H1 (cell line): ENCODE measurements at regions not wholly inside any gene's neighbourhood (a gene's known extent, or its start where the extent isn't known, plus 50 kb on each side); places are given as distances from the start of the nearest gene placed in this dataset.

ENCODE experiments used
- CTCF ChIA-PET: fragments of 300-600 bp; sonication (Branson Sonifier 250); formaldehyde crosslinking; loops from one replicate; lab custom pipeline; 2021; ENCODE audit not compliant: partially characterized antibody; lab: Charles Lee
- POLR2A ChIA-PET: fragments of 300-600 bp; sonication (Branson Sonifier 250); formaldehyde crosslinking; loops from one replicate; lab custom pipeline; 2021; ENCODE audit warnings: inconsistent platforms; ENCODE audit not compliant: partially characterized antibody; lab: Charles Lee
- DNase-seq, 2 experiments: peaks; one replicate each; pipeline versions ENCODE4 v3.0.0 to v3.0.0-alpha.2; 2010 to 2022; ENCODE audit warnings: low spot score in 2 of 2, low read depth in 1 of 2, mixed read lengths in 1 of 2
- FAIRE-seq: peaks from 2 replicates; lab custom pipeline; 2011; peaks lifted over from hg19 to GRCh38; lab: Jason Lieb, UNC
- H2AFZ ChIP-seq: 2 replicates; pipeline ENCODE4 v1.8.1; 2012; ENCODE audit warnings: low read length, inconsistent platforms
- H2AK5ac ChIP-seq: 2 replicates; pipeline ENCODE4 v1.6.1; 2013; ENCODE audit warnings: low read depth, low read length
- H2BK120ac ChIP-seq: replicated peaks from 2 replicates; pipeline ENCODE3; 2013; ENCODE audit warnings: low read depth, low read length, inconsistent platforms
- H2BK12ac ChIP-seq: 2 replicates; pipeline ENCODE4 v1.6.1; 2013; ENCODE audit warnings: low read depth, low read length
- H2BK15ac ChIP-seq: 2 replicates; pipeline ENCODE4 v1.6.1; 2013; ENCODE audit warnings: low read length
- H2BK20ac ChIP-seq: 2 replicates; pipeline ENCODE4 v1.6.1; 2013; ENCODE audit warnings: low read length
- H2BK5ac ChIP-seq: 2 replicates; pipeline ENCODE4 v1.6.1; 2013; ENCODE audit warnings: low read depth, low read length
- H3K14ac ChIP-seq: 2 replicates; pipeline ENCODE4 v1.6.1; 2013; ENCODE audit warnings: inconsistent platforms; ENCODE audit not compliant: insufficient read length
- H3K18ac ChIP-seq: 2 replicates; pipeline ENCODE4 v1.6.1; 2013; ENCODE audit warnings: low read length; ENCODE audit errors: extremely low read depth
- H3K23ac ChIP-seq: 2 replicates; pipeline ENCODE4 v1.6.1; 2013; ENCODE audit warnings: inconsistent platforms; ENCODE audit not compliant: insufficient read length
- H3K23me2 ChIP-seq: 2 replicates; pipeline ENCODE4 v1.6.1; 2013; ENCODE audit warnings: low read depth, low read length
- H3K27ac ChIP-seq: 2 replicates; pipeline ENCODE4 v1.6.1; 2011; ENCODE audit warnings: low read depth, low read length, inconsistent platforms
- H3K27me3 ChIP-seq, 4 experiments: replicated peaks in 1 of 4; 1 replicate in 1 of 4; 2 replicates in 3 of 4; pipeline versions ENCODE4 v1.6.1 to v1.8.1; 2011 to 2013; ENCODE audit warnings: low read length in 3 of 4, mild to moderate bottlenecking in 3 of 4, inconsistent platforms in 2 of 4, mixed read lengths in 2 of 4, moderate library complexity in 1 of 4; ENCODE audit not compliant: control insufficient read depth in 3 of 4, insufficient read depth in 3 of 4; ENCODE audit errors: extremely low read depth in 1 of 4
- H3K36me3 ChIP-seq, 4 experiments: 2 replicates each; pipeline versions ENCODE4 v1.6.1 to v1.8.1; 2011 to 2013; ENCODE audit warnings: mild to moderate bottlenecking in 4 of 4, low read length in 3 of 4, moderate library complexity in 2 of 4, control low read depth in 1 of 4, inconsistent platforms in 1 of 4; ENCODE audit not compliant: insufficient read depth in 4 of 4, control insufficient read depth in 2 of 4
- H3K4ac ChIP-seq: replicated peaks from 2 replicates; pipeline ENCODE3; 2013; ENCODE audit warnings: low read length, low read depth, mixed read lengths, inconsistent platforms; ENCODE audit not compliant: insufficient read length
- H3K4me1 ChIP-seq, 4 experiments: replicated peaks in 1 of 4; 1 replicate in 1 of 4; 2 replicates in 3 of 4; pipeline versions ENCODE4 v1.6.1 to v1.8.1; 2011 to 2013; ENCODE audit warnings: low read length in 3 of 4, inconsistent platforms in 2 of 4, mixed read lengths in 1 of 4; ENCODE audit not compliant: insufficient read depth in 4 of 4, control insufficient read depth in 3 of 4
- H3K4me2 ChIP-seq, 2 experiments: 2 replicates each; pipeline versions ENCODE4 v1.6.1 to v1.8.1; 2011 to 2013; ENCODE audit warnings: low read depth in 2 of 2, low read length in 2 of 2, control low read depth in 1 of 2, inconsistent platforms in 1 of 2, mild to moderate bottlenecking in 1 of 2; ENCODE audit not compliant: insufficient read depth in 1 of 2
- H3K4me3 ChIP-seq, 4 experiments: fragments of 200-600, 300-600 bp in 1 of 4; sonication (generic), shearing (Covaris generic), sonication (Bioruptor Twin) in 1 of 4; 2 replicates each; pipeline versions ENCODE4 v1.5.1 to v1.8.1; 2011 to 2016; ENCODE audit warnings: low read length in 4 of 4, low read depth in 3 of 4, control low read depth in 2 of 4, inconsistent platforms in 2 of 4, mild to moderate bottlenecking in 2 of 4, mixed read lengths in 1 of 4, moderate library complexity in 1 of 4; ENCODE audit not compliant: insufficient read depth in 2 of 4; ENCODE audit errors: extremely low read depth in 1 of 4
- H3K56ac ChIP-seq: replicated peaks from 2 replicates; pipeline ENCODE3; 2013; ENCODE audit warnings: low read depth, mild to moderate bottlenecking, mixed read lengths, low read length, inconsistent platforms; ENCODE audit not compliant: insufficient read length
- H3K79me1 ChIP-seq: 2 replicates; pipeline ENCODE4 v1.6.1; 2013; ENCODE audit warnings: low read depth, low read length, control low read depth
- H3K79me2 ChIP-seq, 2 experiments: 2 replicates each; pipeline versions ENCODE4 v1.6.1 to v1.8.1; 2012 to 2013; ENCODE audit warnings: low read length in 2 of 2, mild to moderate bottlenecking in 2 of 2, inconsistent platforms in 1 of 2; ENCODE audit not compliant: insufficient read depth in 2 of 2, control insufficient read depth in 1 of 2
- H3K9ac ChIP-seq, 4 experiments: replicated peaks in 1 of 4; 1 replicate in 1 of 4; 2 replicates in 3 of 4; pipeline versions ENCODE4 v1.6.1 to v1.8.1; 2011 to 2013; ENCODE audit warnings: low read depth in 3 of 4, low read length in 3 of 4, control low read depth in 2 of 4, mild to moderate bottlenecking in 2 of 4, moderate library complexity in 2 of 4, inconsistent platforms in 1 of 4; ENCODE audit errors: extremely low read depth in 1 of 4
- H3K9me3 ChIP-seq, 2 experiments: 2 replicates each; pipeline versions ENCODE4 v1.6.1 to v1.8.1; 2012 to 2013; ENCODE audit warnings: mild to moderate bottlenecking in 2 of 2, moderate library complexity in 2 of 2, control low read depth in 1 of 2, inconsistent platforms in 1 of 2, low read depth in 1 of 2, low read length in 1 of 2, mixed read lengths in 1 of 2; ENCODE audit not compliant: insufficient read depth in 2 of 2
- H4K20me1 ChIP-seq, 2 experiments: replicated peaks in 1 of 2; 2 replicates each; pipeline versions ENCODE3 to v1.8.1; 2011 to 2013; ENCODE audit warnings: inconsistent platforms in 2 of 2, low read length in 2 of 2, mild to moderate bottlenecking in 1 of 2; ENCODE audit not compliant: insufficient read depth in 2 of 2, control insufficient read depth in 1 of 2
- H4K5ac ChIP-seq: 2 replicates; pipeline ENCODE4 v1.6.1; 2013; ENCODE audit warnings: low read length, low read depth, mixed read lengths, inconsistent platforms; ENCODE audit not compliant: insufficient read length
- H4K8ac ChIP-seq: 2 replicates; pipeline ENCODE4 v1.8.0; 2013; ENCODE audit warnings: mild to moderate bottlenecking, moderate library complexity, low read length, inconsistent platforms; ENCODE audit not compliant: insufficient read depth; ENCODE audit errors: extremely low read depth
- H4K91ac ChIP-seq: replicated peaks from 2 replicates; pipeline ENCODE3; 2013; ENCODE audit warnings: low read length, mixed read lengths, inconsistent platforms; ENCODE audit not compliant: insufficient read length
- BACH1 ChIP-seq: IDR thresholded peaks from 2 replicates; pipeline ENCODE4 v1.6.1; 2012; ENCODE audit warnings: low read length, improper control_type of control experiment
- BCL11A ChIP-seq, 2 experiments: IDR thresholded peaks; one replicate each; pipeline ENCODE4 v1.6.1; 2011; ENCODE audit warnings: low read depth in 2 of 2, low read length in 2 of 2, mild to moderate bottlenecking in 2 of 2
- CEBPB ChIP-seq: IDR thresholded peaks from 2 replicates; pipeline ENCODE4 v1.6.1; 2012; ENCODE audit warnings: low read depth, low read length
- CHD1 ChIP-seq: IDR thresholded peaks from 2 replicates; pipeline ENCODE4 v1.6.1; 2012; ENCODE audit warnings: low read depth, low read length, improper control_type of control experiment
- CTCF ChIP-seq, 3 experiments: IDR thresholded peaks; 1 replicate in 2 of 3; 2 replicates in 1 of 3; pipeline versions ENCODE4 v1.5.1 to v1.6.1; 2011; ENCODE audit warnings: low read length in 3 of 3, mild to moderate bottlenecking in 3 of 3, inconsistent platforms in 2 of 3, low read depth in 1 of 3, moderate library complexity in 1 of 3; ENCODE audit not compliant: insufficient read depth in 1 of 3; ENCODE audit errors: control extremely low read depth in 1 of 3
- GABPA ChIP-seq: IDR thresholded peaks from 2 replicates; pipeline ENCODE4 v1.6.1; 2011; ENCODE audit warnings: mild to moderate bottlenecking, low read length, moderate library complexity, borderline replicate concordance; ENCODE audit not compliant: insufficient read depth
- POU5F1 ChIP-seq: IDR thresholded peaks from 2 replicates; pipeline ENCODE4 v1.6.1; 2011; ENCODE audit warnings: low read depth, mild to moderate bottlenecking, low read length, moderate library complexity
- RBBP5 ChIP-seq: IDR thresholded peaks from 2 replicates; pipeline ENCODE4 v1.7.1; 2012; ENCODE audit warnings: low read depth, mild to moderate bottlenecking, inconsistent platforms, low read length, moderate library complexity, borderline replicate concordance
- RFX5 ChIP-seq: IDR thresholded peaks from 2 replicates; pipeline ENCODE4 v1.6.1; 2011; ENCODE audit warnings: low read depth, low read length, improper control_type of control experiment, borderline replicate concordance
- SP1 ChIP-seq: IDR thresholded peaks from 2 replicates; pipeline ENCODE4 v1.6.1; 2011; ENCODE audit warnings: low read depth, low read length
- SP4 ChIP-seq: IDR thresholded peaks from 2 replicates; pipeline ENCODE4 v1.6.1; 2012; ENCODE audit warnings: low read length, inconsistent platforms
- SUZ12 ChIP-seq: fragments of 200-600 bp; sonication (generic); IDR thresholded peaks from 2 replicates; pipeline ENCODE4 v1.6.1; 2012; ENCODE audit warnings: mild to moderate bottlenecking, inconsistent platforms, low read length, moderate library complexity, mixed read lengths
- TAF1 ChIP-seq: IDR thresholded peaks from 2 replicates; pipeline ENCODE4 v1.6.1; 2011; ENCODE audit warnings: mild to moderate bottlenecking, low read depth, low read length
- TCF12 ChIP-seq: IDR thresholded peaks from 2 replicates; pipeline ENCODE4 v1.6.1; 2011; ENCODE audit warnings: low read depth, mild to moderate bottlenecking, low read length
- WGBS, 2 experiments: shearing (Covaris generic) in 1 of 2; methylation state at CpG; one replicate each; pipeline versions ENCODE4 v1.1.6 to v1.1.7; 2013 to 2015; ENCODE audit warnings: low lambda C conversion rate in 2 of 2, mixed read lengths in 2 of 2, inconsistent platforms in 1 of 2, low coverage in 1 of 2, missing lambda C conversion rate in 1 of 2; ENCODE audit not compliant: insufficient replicate concordance in 2 of 2, insufficient coverage in 1 of 2, insufficient read length in 1 of 2; ENCODE audit errors: extremely low coverage in 1 of 2, missing lambda C conversion rate in 1 of 2; 5-methylcytosine and 5-hydroxymethylcytosine counted together

GRCh38 chr20:23294166-23294565, 56.4 kb upstream of the NXT1 start:
- H4K20me1 ChIP-seq = no peaks in the 10 kb centered on the region
- no peak overlapping the region for H3K4me2 ChIP-seq
- no peak overlapping the region for H2BK20ac ChIP-seq
- H3K14ac ChIP-seq = no peak overlapping the region
- no peak overlapping the region for H3K27ac ChIP-seq
- no peak overlapping the region for H2BK120ac ChIP-seq
- no peak overlapping the region for H3K23ac ChIP-seq
- H2AK5ac ChIP-seq = no peak overlapping the region
- no peak overlapping the region for H4K91ac ChIP-seq
- WGBS, 2 experiments = 88% methylated on average over 6 of the region's 6 CpGs; no CpG with 5 or more reads in 1 of the 2 experiments
- H3K9ac ChIP-seq = no peak overlapping the region
- no peak overlapping the region for H2BK5ac ChIP-seq
- no peaks in the 10 kb centered on the region for H3K36me3 ChIP-seq
- FAIRE-seq = no peak
- H2AFZ ChIP-seq = no peak overlapping the region
- no peak overlapping the region for H2BK12ac ChIP-seq
- H2BK15ac ChIP-seq = no peak overlapping the region
- CTCF ChIA-PET = interaction anchor here (1.0 to 1.5 kb wide), 2 partner anchors 48 to 56 kb away, joined by 3 read pairs; no protein-coding TSS in a partner anchor
- H3K79me2 ChIP-seq = no peaks in the 10 kb centered on the region
- H4K8ac ChIP-seq = no peak overlapping the region
- H3K18ac ChIP-seq = no peak overlapping the region
- peaks cover 0 to 5% (median 1%) of the 10 kb centered on the region in 4 experiments; a peak in 2 of 7 replicates for H3K4me1 ChIP-seq
- peaks cover 2% of the 10 kb centered on the region; the same call in 1 of the 2 replicates for H3K79me1 ChIP-seq
- H3K56ac ChIP-seq = no peak overlapping the region
- no peaks in the 10 kb centered on the region for H3K27me3 ChIP-seq
- DNase-seq = no peak
- POLR2A ChIA-PET = no interaction called here
- no peaks in the 10 kb centered on the region; the same call in 1 of the 2 replicates for H3K23me2 ChIP-seq
- H3K9me3 ChIP-seq = no peaks in the 10 kb centered on the region
- no peak overlapping the region for H3K4ac ChIP-seq
- no peak overlapping the region for H3K4me3 ChIP-seq
- no peak overlapping the region for H4K5ac ChIP-seq
- TF ChIP-seq BCL11A (IDR thresholded peaks at IDR 0.05; ENCODE audit: low read depth in 2 of 2, low read length in 2 of 2) (no peak), RBBP5 (no peak), RFX5 (no peak), POU5F1 (no peak), SUZ12 (no peak), GABPA (no peak), CEBPB (no peak), TCF12 (no peak), CHD1 (no peak), CTCF (IDR thresholded peaks at IDR 0.05; ENCODE audit: control extremely low read depth in 1 of 3, insufficient read depth in 1 of 3, low read depth in 1 of 3, low read length in 3 of 3) (no peak), SP1 (no peak), BACH1 (no peak), TAF1 (no peak), SP4 (no peak)
